ENCODE measurements at regions not wholly inside any gene's neighbourhood (a gene's known extent, or its start where the extent isn't known, plus 50 kb on each side); places are given as distances from the start of the nearest gene placed in this dataset.

DNA sequence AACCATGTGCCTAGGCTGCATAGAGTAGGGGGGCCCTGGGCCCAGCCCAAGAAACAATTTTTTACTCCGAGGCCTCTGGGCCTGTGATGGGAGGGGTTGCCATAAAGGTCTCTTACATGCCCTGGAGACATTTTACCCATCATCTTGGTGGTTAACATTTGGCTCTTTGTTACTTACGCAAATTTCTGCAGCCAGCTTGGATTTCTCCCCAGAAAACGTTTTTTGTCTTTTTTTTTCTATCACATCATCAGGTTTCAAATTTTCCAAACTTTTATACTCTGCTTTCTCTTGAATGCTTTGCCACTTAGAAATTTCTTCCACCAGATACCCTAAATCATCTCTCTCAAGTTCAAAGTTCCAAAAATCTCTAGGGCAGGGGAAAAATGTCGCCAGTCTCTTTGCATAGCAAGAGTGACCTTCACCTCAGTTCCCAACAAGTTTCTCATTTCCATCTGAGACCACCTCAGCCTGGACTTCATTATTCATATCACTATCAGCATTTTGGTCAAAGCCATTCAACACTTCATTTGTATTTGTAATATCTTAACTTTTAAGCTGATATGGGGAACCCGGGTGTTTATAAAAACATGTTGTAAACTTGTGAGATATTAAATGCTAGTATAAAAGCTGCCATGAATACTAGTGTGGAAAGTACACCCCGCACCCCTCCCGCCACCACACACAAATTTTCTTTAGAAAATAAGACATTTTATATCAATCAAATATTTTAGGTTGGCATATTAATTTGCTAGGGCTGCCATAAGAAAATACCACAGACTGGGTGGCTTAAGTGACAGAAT is 56.0 kb upstream of the PLSCR4 start:
- TF ChIP-seq TOX (CRISPR knock-in tag; IDR thresholded peaks at IDR 0.05; ENCODE audit: borderline replicate concordance) (no peak), ZNF70 (CRISPR knock-in tag; IDR thresholded peaks at IDR 0.05) (no peak), PATZ1 (CRISPR knock-in tag; IDR thresholded peaks at IDR 0.05; ENCODE audit: borderline replicate concordance) (no peak), RARB (CRISPR knock-in tag; IDR thresholded peaks at IDR 0.05) (no peak), ARNTL (CRISPR knock-in tag; IDR thresholded peaks at IDR 0.05; ENCODE audit: borderline replicate concordance, low read depth) (no peak), BACH2 (CRISPR knock-in tag; IDR thresholded peaks at IDR 0.05; ENCODE audit: borderline replicate concordance) (no peak), CSRNP3 (CRISPR knock-in tag; IDR thresholded peaks at IDR 0.05) (no peak), OSR1 (CRISPR knock-in tag; IDR thresholded peaks at IDR 0.05) (no peak), TSHZ2 (CRISPR knock-in tag; IDR thresholded peaks at IDR 0.05) (no peak), ESRRG (CRISPR knock-in tag; IDR thresholded peaks at IDR 0.05) (no peak)
- ATAC-seq, result no peak

DNA sequence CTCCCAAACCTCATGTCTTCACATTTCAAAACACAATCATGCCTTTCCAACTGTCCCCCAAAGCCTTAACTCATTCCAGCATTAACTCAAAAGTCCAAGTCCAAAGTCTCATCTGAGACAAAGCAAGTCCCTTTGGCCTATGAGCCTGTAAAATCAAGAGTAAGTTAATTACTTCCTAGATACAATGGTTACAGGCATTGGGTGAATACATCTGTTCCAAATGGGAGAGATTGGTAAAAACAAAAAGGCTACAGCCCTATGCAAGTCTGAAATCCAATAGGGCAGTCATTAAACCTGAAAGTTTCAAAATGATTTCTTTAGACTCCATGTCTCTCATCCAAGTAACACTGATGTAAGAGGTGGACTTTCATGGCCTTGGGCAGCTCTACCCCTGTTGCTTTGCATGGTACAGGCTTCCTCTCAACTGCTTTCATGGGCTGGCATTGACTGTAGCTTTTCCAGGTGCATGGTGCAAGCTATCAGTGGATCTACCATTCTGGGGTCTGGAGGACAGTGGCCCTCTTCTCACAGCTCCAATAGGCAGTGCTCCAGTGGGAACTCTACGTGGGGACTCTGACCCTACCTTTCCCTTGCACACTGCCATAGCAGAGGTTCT is 55.0 kb upstream of the PLSCR4 start:
- no peak for TF ChIP-seq GLIS3 (CRISPR knock-in tag; IDR thresholded peaks at IDR 0.05)
- TF ChIP-seq ISL1 (CRISPR knock-in tag; IDR thresholded peaks at IDR 0.05), result no peak
- TF ChIP-seq CSRNP3 (CRISPR knock-in tag; IDR thresholded peaks at IDR 0.05), result no peak
- no peak for TF ChIP-seq ARNTL (CRISPR knock-in tag; IDR thresholded peaks at IDR 0.05; ENCODE audit: borderline replicate concordance, low read depth)
- no peak for TF ChIP-seq TOX (CRISPR knock-in tag; IDR thresholded peaks at IDR 0.05; ENCODE audit: borderline replicate concordance)
- TF ChIP-seq PPARA (CRISPR knock-in tag; IDR thresholded peaks at IDR 0.05; ENCODE audit: borderline replicate concordance), result no peak
- no peak for TF ChIP-seq TCF4 (CRISPR knock-in tag; IDR thresholded peaks at IDR 0.05; ENCODE audit: borderline replicate concordance)
- TF ChIP-seq TSHZ2 (CRISPR knock-in tag; IDR thresholded peaks at IDR 0.05), result no peak
- TF ChIP-seq ZFP30 (CRISPR knock-in tag; IDR thresholded peaks at IDR 0.05), result no peak
- ATAC-seq, result no peak

- TF ChIP-seq ZC3H10 (CRISPR knock-in tag; IDR thresholded peaks at IDR 0.05) (no peak), OSR1 (CRISPR knock-in tag; IDR thresholded peaks at IDR 0.05) (no peak), ZNF8 (CRISPR knock-in tag; IDR thresholded peaks at IDR 0.05) (no peak), ZNF70 (CRISPR knock-in tag; IDR thresholded peaks at IDR 0.05) (no peak)
- ATAC-seq, result no peak
These were observed 49.9 kb upstream of the PLSCR4 start for GRCh38 chr3:146300768-146301167.
